ENCODE measurements at regions not wholly inside any gene's neighbourhood (a gene's known extent, or its start where the extent isn't known, plus 50 kb on each side); places are given as distances from the start of the nearest gene placed in this dataset.

- no peak for TF ChIP-seq CTCF (IDR thresholded peaks at IDR 0.05)
- TF ChIP-seq EP300 (IDR thresholded peaks at IDR 0.05) = no peak
- no peak for TF ChIP-seq POLR2AphosphoS5 (IDR thresholded peaks at IDR 0.05)
Observed at GRCh38 chr12:111185889-111186227, 183.0 kb downstream of the PHETA1 start.
